ENCODE measurements at regions not wholly inside any gene's neighbourhood (a gene's known extent, or its start where the extent isn't known, plus 50 kb on each side); places are given as distances from the start of the nearest gene placed in this dataset.

DNA sequence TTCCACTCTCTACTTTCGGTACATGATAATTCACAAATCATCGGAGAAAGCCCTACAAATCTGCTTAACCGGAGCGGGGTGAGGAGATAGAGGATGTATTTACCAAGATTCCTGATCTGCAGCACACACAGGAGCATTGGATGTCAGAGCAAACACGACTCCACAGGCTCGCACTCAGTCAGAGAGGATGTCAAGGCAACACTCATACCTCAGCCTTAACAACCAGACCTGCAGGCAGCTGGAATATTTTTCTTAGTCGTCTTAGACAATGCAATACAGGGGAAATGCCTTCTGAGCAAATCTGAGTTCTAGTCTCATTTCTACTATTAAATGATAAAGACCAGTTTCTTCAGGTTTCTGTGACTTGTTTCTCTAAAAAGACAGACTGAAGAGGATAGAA is 159.3 kb upstream of the CPNE8 start:
- Histone ChIP-seq H3K18ac (ENCODE audit: extremely low read depth, low read length) (no peak overlapping the region), H3K14ac (ENCODE audit: insufficient read length) (no peak overlapping the region), H3K9me3 (ENCODE audit: insufficient read depth in 2 of 2, low read depth in 1 of 2, low read length in 1 of 2) (no peaks in the 10 kb centered on the region), H3K79me2 (ENCODE audit: control insufficient read depth in 1 of 2, insufficient read depth in 2 of 2, low read length in 2 of 2) (no peaks in the 10 kb centered on the region), H3K36me3 (ENCODE audit: control insufficient read depth in 2 of 4, insufficient read depth in 4 of 4, low read length in 3 of 4) (no peaks in the 10 kb centered on the region), H3K9ac (replicated peaks in 1 of 4; ENCODE audit: extremely low read depth in 1 of 4, low read depth in 3 of 4, low read length in 3 of 4) (no peak overlapping the region), H3K4ac (replicated peaks; ENCODE audit: insufficient read length, low read depth, low read length) (no peak overlapping the region), H4K91ac (replicated peaks; ENCODE audit: insufficient read length, low read length) (no peak overlapping the region), H4K20me1 (replicated peaks in 1 of 2; ENCODE audit: control insufficient read depth in 1 of 2, insufficient read depth in 2 of 2, low read length in 2 of 2) (no peaks in the 10 kb centered on the region), H2BK20ac (ENCODE audit: low read length) (no peak overlapping the region), H4K5ac (ENCODE audit: insufficient read length, low read depth, low read length) (no peak overlapping the region), H2AFZ (ENCODE audit: low read length) (peak overlapping the region; percentile 60), H3K27ac (ENCODE audit: low read depth, low read length) (no peak overlapping the region), H3K79me1 (ENCODE audit: low read depth, low read length) (no peaks in the 10 kb centered on the region), H3K4me3 (ENCODE audit: extremely low read depth in 1 of 4, insufficient read depth in 2 of 4, low read depth in 3 of 4, low read length in 4 of 4) (no peak overlapping the region), H2AK5ac (ENCODE audit: low read depth, low read length) (no peak overlapping the region), H3K27me3 (replicated peaks in 1 of 4; ENCODE audit: control insufficient read depth in 3 of 4, extremely low read depth in 1 of 4, insufficient read depth in 3 of 4, low read length in 3 of 4) (no peaks in the 10 kb centered on the region), H2BK5ac (ENCODE audit: low read depth, low read length) (no peak overlapping the region), H3K23ac (ENCODE audit: insufficient read length) (no peak overlapping the region), H2BK120ac (replicated peaks; ENCODE audit: low read depth, low read length) (no peak overlapping the region), H3K56ac (replicated peaks; ENCODE audit: insufficient read length, low read depth, low read length) (no peak overlapping the region), H3K23me2 (ENCODE audit: low read depth, low read length) (peaks cover 2% of the 10 kb centered on the region; the same call in 1 of the 2 replicates), H3K4me1 (replicated peaks in 1 of 4; ENCODE audit: control insufficient read depth in 3 of 4, insufficient read depth in 4 of 4, low read length in 3 of 4) (no peaks in the 10 kb centered on the region), H3K4me2 (ENCODE audit: insufficient read depth in 1 of 2, low read depth in 2 of 2, low read length in 2 of 2) (no peak overlapping the region), H4K8ac (ENCODE audit: extremely low read depth, insufficient read depth, low read length) (no peak overlapping the region), H2BK15ac (ENCODE audit: low read length) (no peak overlapping the region), H2BK12ac (ENCODE audit: low read depth, low read length) (no peak overlapping the region)
- DNase-seq (ENCODE audit: low read depth in 1 of 2, low spot score in 2 of 2) = no peak
- ChIA-PET POLR2A (ENCODE audit: partially characterized antibody) (no interaction called here), CTCF (ENCODE audit: partially characterized antibody) (no interaction called here)
- FAIRE-seq = no peak
- WGBS, 2 experiments (ENCODE audit: extremely low coverage in 1 of 2, insufficient coverage in 1 of 2, insufficient read length in 1 of 2, insufficient replicate concordance in 2 of 2, low coverage in 1 of 2, low lambda C conversion rate in 2 of 2, missing lambda C conversion rate in 1 of 2) = 89% methylated on average over 7 of the region's 7 CpGs; no CpG with 5 or more reads in 1 of the 2 experiments
- TF ChIP-seq CHD7 (IDR thresholded peaks at IDR 0.05; ENCODE audit: insufficient replicate concordance, low read length) = no peak
